ENCODE measurements at regions not wholly inside any gene's neighbourhood (a gene's known extent, or its start where the extent isn't known, plus 50 kb on each side); places are given as distances from the start of the nearest gene placed in this dataset.

GRCh38 chr12:118682656-118683055 lies 298.7 kb upstream of the SRRM4 start:
- Histone ChIP-seq H3K4me3 (no peak overlapping the region), H3K4me1 (no peaks in the 10 kb centered on the region), H3K9me3 (peaks cover 0 to 3% (median 0%) of the 10 kb centered on the region in 11 donors), H3K27ac (no peak overlapping the region), H3K36me3 (no peaks in the 10 kb centered on the region), H3K27me3 (peaks cover 0 to 21% (median 6%) of the 10 kb centered on the region in 7 donors)
- DNase-seq (no peak), ATAC-seq (peak in 2 of 8 donors; percentile 33 to 38)
- TF ChIP-seq CTCF (IDR thresholded peaks at IDR 0.05) = no peak
- intact Hi-C loops (cut with DNase I) = no loop called here
- WGBS, 2 donors = 42 to 46% methylated on average over 3 of the region's 3 CpGs

- Histone ChIP-seq H3K27me3 (peaks cover 0 to 15% (median 3%) of the 10 kb centered on the region in 7 donors), H3K36me3 (no peaks in the 10 kb centered on the region), H3K27ac (no peak overlapping the region), H3K4me1 (no peaks in the 10 kb centered on the region), H3K4me3 (no peak overlapping the region), H3K9me3 (peaks cover 0 to 3% (median 0%) of the 10 kb centered on the region in 11 donors)
- DNase-seq (no peak), ATAC-seq (no peak)
- WGBS, 2 donors = 85 to 100% methylated on average over 1 of the region's 1 CpG
- TF ChIP-seq CTCF (IDR thresholded peaks at IDR 0.05) = no peak
- intact Hi-C loops (cut with DNase I) = no loop called here
Observed at GRCh38 chr12:118685983-118686607, 295.2 kb upstream of the SRRM4 start.

- intact Hi-C loops (cut with DNase I) = no loop called here
- H3K9me3 ChIP-seq = no peaks in the 10 kb centered on the region
- H3K4me3 ChIP-seq = no peak overlapping the region
- no peaks in the 10 kb centered on the region for H3K4me1 ChIP-seq
- no peak for TF ChIP-seq CTCF (IDR thresholded peaks at IDR 0.05)
- ATAC-seq = no peak
- peaks cover 0 to 3% (median 0%) of the 10 kb centered on the region in 7 donors for H3K27me3 ChIP-seq
- 23 to 27% methylated on average over 3 of the region's 3 CpGs for WGBS, 2 donors
- no peaks in the 10 kb centered on the region for H3K36me3 ChIP-seq
- no peak for DNase-seq
- no peak overlapping the region for H3K27ac ChIP-seq
Observed at GRCh38 chr12:118689793-118690192, 291.5 kb upstream of the SRRM4 start.

GRCh38 chr12:118690506-118690905 lies 290.8 kb upstream of the SRRM4 start:
- Histone ChIP-seq H3K27ac (no peak overlapping the region), H3K27me3 (peaks cover 0 to 3% (median 0%) of the 10 kb centered on the region in 7 donors), H3K4me3 (no peak overlapping the region), H3K9me3 (no peaks in the 10 kb centered on the region), H3K4me1 (no peaks in the 10 kb centered on the region), H3K36me3 (no peaks in the 10 kb centered on the region)
- DNase-seq = no peak
- no peak for ATAC-seq
- intact Hi-C loops (cut with DNase I) = no loop called here
- 66 to 70% methylated on average over 3 of the region's 3 CpGs for WGBS, 2 donors
- no peak for TF ChIP-seq CTCF (IDR thresholded peaks at IDR 0.05)
